ENCODE measurements at regions not wholly inside any gene's neighbourhood (a gene's known extent, or its start where the extent isn't known, plus 50 kb on each side); places are given as distances from the start of the nearest gene placed in this dataset.

DNA sequence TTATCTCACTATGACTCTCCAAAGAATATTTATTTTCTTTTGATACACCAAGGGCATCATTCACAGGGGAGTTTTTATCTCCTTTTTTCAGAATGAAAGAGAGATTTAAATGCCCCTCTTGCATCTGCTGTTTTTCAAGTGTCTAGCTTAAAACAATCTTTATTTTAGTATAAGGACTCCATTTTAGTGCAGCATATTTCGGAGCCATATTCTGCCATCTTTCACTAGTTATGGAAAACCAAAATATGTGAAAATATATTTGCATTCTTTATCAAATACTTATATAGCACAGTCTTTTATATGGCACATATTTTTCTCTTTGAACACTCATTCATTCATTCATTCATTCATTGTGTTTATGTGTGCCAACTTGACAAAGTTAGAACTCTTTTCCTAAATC, 1130.2 kb downstream of the SLITRK5 start:
- H3K4me1 ChIP-seq = no peaks in the 10 kb centered on the region
- no peak overlapping the region for H3K27ac ChIP-seq
- H3K9me3 ChIP-seq (ENCODE audit: control insufficient read depth, low read length) = no peaks in the 10 kb centered on the region
- no peak overlapping the region for H3K4me3 ChIP-seq (ENCODE audit: low read depth, low read length)
- no peak for TF ChIP-seq CTCF (IDR thresholded peaks at IDR 0.05)
- no peaks in the 10 kb centered on the region for H3K36me3 ChIP-seq (ENCODE audit: control insufficient read depth, insufficient read depth, low read length)
- H2AFZ ChIP-seq = no peak overlapping the region
- no peaks in the 10 kb centered on the region for H3K79me2 ChIP-seq
- no peak overlapping the region for H3K4me2 ChIP-seq (ENCODE audit: low read length)
- H3K9ac ChIP-seq = no peak overlapping the region
- H3K27me3 ChIP-seq (ENCODE audit: control insufficient read depth, insufficient read depth, low read length) = no peaks in the 10 kb centered on the region

DNA sequence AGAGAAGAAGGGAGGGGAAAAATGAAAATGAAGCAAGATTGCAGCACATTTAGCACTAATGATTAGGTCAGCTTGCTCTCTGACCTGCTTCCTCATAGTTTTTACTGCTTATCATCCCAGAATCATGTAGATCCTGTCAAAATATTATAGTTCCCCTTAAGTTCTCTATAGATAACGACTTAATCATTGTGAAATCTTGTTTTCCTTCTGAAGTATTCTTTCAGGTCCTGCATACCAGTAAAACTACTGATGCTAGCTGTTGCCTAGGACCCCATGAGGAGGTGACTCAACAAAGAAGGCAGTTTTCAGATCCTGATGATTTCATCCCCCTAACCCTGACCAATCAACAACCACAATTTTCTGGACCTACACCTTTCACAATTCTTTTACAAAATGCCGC, 1131.7 kb downstream of the SLITRK5 start:
- H3K9me3 ChIP-seq (ENCODE audit: control insufficient read depth, low read length) = no peaks in the 10 kb centered on the region
- no peak overlapping the region for H2AFZ ChIP-seq
- H3K4me1 ChIP-seq = no peaks in the 10 kb centered on the region
- H3K9ac ChIP-seq = no peak overlapping the region
- no peaks in the 10 kb centered on the region for H3K36me3 ChIP-seq (ENCODE audit: control insufficient read depth, insufficient read depth, low read length)
- H3K4me2 ChIP-seq (ENCODE audit: low read length) = no peak overlapping the region
- no peak for TF ChIP-seq CTCF (IDR thresholded peaks at IDR 0.05)
- H3K27ac ChIP-seq = no peak overlapping the region
- no peaks in the 10 kb centered on the region for H3K27me3 ChIP-seq (ENCODE audit: control insufficient read depth, insufficient read depth, low read length)
- no peaks in the 10 kb centered on the region for H3K79me2 ChIP-seq
- H3K4me3 ChIP-seq (ENCODE audit: low read depth, low read length) = no peak overlapping the region

- H3K36me3 ChIP-seq (ENCODE audit: control insufficient read depth, insufficient read depth, low read length) = no peaks in the 10 kb centered on the region
- H3K9me3 ChIP-seq (ENCODE audit: control insufficient read depth, low read length) = no peaks in the 10 kb centered on the region
- no peaks in the 10 kb centered on the region for H3K4me1 ChIP-seq
- no peak overlapping the region for H3K4me3 ChIP-seq (ENCODE audit: low read depth, low read length)
- no peaks in the 10 kb centered on the region for H3K27me3 ChIP-seq (ENCODE audit: control insufficient read depth, insufficient read depth, low read length)
- H3K79me2 ChIP-seq = no peaks in the 10 kb centered on the region
- no peak overlapping the region for H3K27ac ChIP-seq
- no peak overlapping the region for H3K4me2 ChIP-seq (ENCODE audit: low read length)
- no peak for TF ChIP-seq CTCF (IDR thresholded peaks at IDR 0.05)
- no peak overlapping the region for H3K9ac ChIP-seq
- H2AFZ ChIP-seq = no peak overlapping the region
Observed at GRCh38 chr13:88806438-88806837, 1135.3 kb downstream of the SLITRK5 start.

- no peaks in the 10 kb centered on the region for H3K36me3 ChIP-seq (ENCODE audit: control insufficient read depth, insufficient read depth, low read length)
- no peak for TF ChIP-seq CTCF (IDR thresholded peaks at IDR 0.05)
- H3K4me3 ChIP-seq (ENCODE audit: low read depth, low read length) = no peak overlapping the region
- H3K4me1 ChIP-seq = no peaks in the 10 kb centered on the region
- H3K27ac ChIP-seq = no peak overlapping the region
- no peak overlapping the region for H2AFZ ChIP-seq
- H3K4me2 ChIP-seq (ENCODE audit: low read length) = no peak overlapping the region
- no peaks in the 10 kb centered on the region for H3K27me3 ChIP-seq (ENCODE audit: control insufficient read depth, insufficient read depth, low read length)
- H3K9me3 ChIP-seq (ENCODE audit: control insufficient read depth, low read length) = no peaks in the 10 kb centered on the region
- no peak overlapping the region for H3K9ac ChIP-seq
- H3K79me2 ChIP-seq = no peaks in the 10 kb centered on the region
Observed at GRCh38 chr13:88817560-88817959, 1146.4 kb downstream of the SLITRK5 start.

DNA sequence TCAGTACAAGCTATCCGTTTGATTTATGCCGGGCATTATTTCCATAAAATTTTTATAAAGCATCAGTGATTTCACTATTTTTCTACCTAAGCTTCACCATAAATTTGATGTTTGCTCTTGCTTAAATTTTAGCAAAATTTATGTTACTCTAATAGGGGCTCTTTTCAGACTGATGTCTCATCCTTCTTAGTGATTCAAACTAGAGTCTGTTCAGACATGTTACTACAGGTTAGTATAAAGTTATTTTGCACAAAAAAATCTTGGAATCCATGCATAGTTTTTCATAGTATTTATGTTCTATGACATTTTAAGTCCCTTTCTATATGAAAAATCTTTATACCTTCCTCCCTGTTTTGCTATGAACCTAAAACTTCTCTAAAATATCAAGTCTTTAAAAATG, 1151.9 kb downstream of the SLITRK5 start:
- H3K9me3 ChIP-seq (ENCODE audit: control insufficient read depth, low read length) = no peaks in the 10 kb centered on the region
- H3K4me2 ChIP-seq (ENCODE audit: low read length) = no peak overlapping the region
- no peak overlapping the region for H2AFZ ChIP-seq
- H3K36me3 ChIP-seq (ENCODE audit: control insufficient read depth, insufficient read depth, low read length) = no peaks in the 10 kb centered on the region
- H3K79me2 ChIP-seq = no peaks in the 10 kb centered on the region
- H3K9ac ChIP-seq = no peak overlapping the region
- H3K27me3 ChIP-seq (ENCODE audit: control insufficient read depth, insufficient read depth, low read length) = no peaks in the 10 kb centered on the region
- no peaks in the 10 kb centered on the region for H3K4me1 ChIP-seq
- no peak for TF ChIP-seq CTCF (IDR thresholded peaks at IDR 0.05)
- H3K27ac ChIP-seq = no peak overlapping the region
- H3K4me3 ChIP-seq (ENCODE audit: low read depth, low read length) = no peak overlapping the region

All from parathyroid adenoma (tissue), 2 donors.